ENCODE measurements at regions not wholly inside any gene's neighbourhood (a gene's known extent, or its start where the extent isn't known, plus 50 kb on each side); places are given as distances from the start of the nearest gene placed in this dataset.

GRCh38 chr5:156259618-156260017 lies 67.3 kb upstream of the SGCD start:
- H3K36me3 ChIP-seq, result no peaks in the 10 kb centered on the region
- intact Hi-C loops (cut with DNase I), result no loop called here
- WGBS, 4 donors, result 33 to 40% (median 38%) methylated on average over 5 of the region's 5 CpGs
- peaks cover 0 to 5% (median 0%) of the 10 kb centered on the region in 12 donors for H3K9me3 ChIP-seq
- DNase-seq (no peak), ATAC-seq (peak; percentile 51 to 65 (median 57))
- H3K4me3 ChIP-seq, result no peak overlapping the region
- H3K27ac ChIP-seq, result no peak overlapping the region
- no peaks in the 10 kb centered on the region for H3K27me3 ChIP-seq
- TF ChIP-seq POLR2A (IDR thresholded peaks at IDR 0.05), result no peak
- no peak for TF ChIP-seq CTCF (IDR thresholded peaks at IDR 0.05)
- H3K4me1 ChIP-seq, result no peaks in the 10 kb centered on the region

- Histone ChIP-seq H3K27ac (no peak overlapping the region), H3K36me3 (no peaks in the 10 kb centered on the region), H3K9me3 (peaks cover 0 to 5% (median 0%) of the 10 kb centered on the region in 12 donors), H3K27me3 (no peaks in the 10 kb centered on the region), H3K4me3 (no peak overlapping the region), H3K4me1 (no peaks in the 10 kb centered on the region)
- 57 to 63% (median 60%) methylated on average over 5 of the region's 5 CpGs for WGBS, 4 donors
- no peak for ATAC-seq
- TF ChIP-seq POLR2A (IDR thresholded peaks at IDR 0.05) (no peak), CTCF (IDR thresholded peaks at IDR 0.05) (no peak)
- no peak for DNase-seq
- intact Hi-C loops (cut with DNase I), result no loop called here
Observed at GRCh38 chr5:156261275-156261939, 65.6 kb upstream of the SGCD start.

GRCh38 chr5:156271569-156271968 lies 55.4 kb upstream of the SGCD start:
- TF ChIP-seq CTCF (IDR thresholded peaks at IDR 0.05) (no peak), POLR2A (IDR thresholded peaks at IDR 0.05) (no peak)
- intact Hi-C loops (cut with DNase I), result loop anchor here in 1 of 10 donors (5.0 kb wide), 1 partner anchor 56 kb away; the partner anchor contains the start of gene SGCD
- Histone ChIP-seq H3K36me3 (no peaks in the 10 kb centered on the region), H3K9me3 (peaks cover 0 to 8% (median 2%) of the 10 kb centered on the region in 12 donors), H3K4me3 (no peak overlapping the region), H3K27me3 (no peaks in the 10 kb centered on the region), H3K4me1 (peaks cover 0 to 27% (median 6%) of the 10 kb centered on the region in 12 donors), H3K27ac (peak overlapping the region in 11 of 12 donors; percentile 22 to 71 (median 58))
- DNase-seq (peak in 4 of 5 donors; percentile 22 to 43 (median 30)), ATAC-seq (peak; percentile 90 to 97 (median 95))

GRCh38 chr5:156272139-156272538 lies 54.8 kb upstream of the SGCD start:
- Histone ChIP-seq H3K4me1 (peaks cover 0 to 33% (median 7%) of the 10 kb centered on the region in 12 donors), H3K4me3 (no peak overlapping the region), H3K27me3 (no peaks in the 10 kb centered on the region), H3K9me3 (peaks cover 0 to 8% (median 2%) of the 10 kb centered on the region in 12 donors), H3K36me3 (no peaks in the 10 kb centered on the region), H3K27ac (peak overlapping the region in 11 of 12 donors; percentile 6 to 71 (median 47))
- intact Hi-C loops (cut with DNase I), result loop anchor here in 1 of 10 donors (5.0 kb wide), 1 partner anchor 55 kb away; the partner anchor contains the start of gene SGCD
- DNase-seq (no peak), ATAC-seq (no peak)
- TF ChIP-seq POLR2A (IDR thresholded peaks at IDR 0.05), result no peak
- no peak for TF ChIP-seq CTCF (IDR thresholded peaks at IDR 0.05)
- WGBS, 4 donors, result 84 to 91% (median 89%) methylated on average over 3 of the region's 3 CpGs
